Activated naive CD8-positive, alpha-beta T cell treated with anti-CD3 and anti-CD28 coated beads for 36 hours (primary cell): ENCODE measurements at regions not wholly inside any gene's neighbourhood (a gene's known extent, or its start where the extent isn't known, plus 50 kb on each side); places are given as distances from the start of the nearest gene placed in this dataset.
"Not testable (repeated sequence)": the region's sequence is repeated elsewhere in the genome, so short reads cannot be mapped to it uniquely, and the experiment has no call there.

Experiments used
- DNase-seq: peaks from one replicate; pipeline ENCODE4 v3.0.0; 2021
- H3K27ac Mint-ChIP-seq: one replicate; pipeline ENCODE4 v1.8.0; 2022; ENCODE audit warnings: mild to moderate bottlenecking, moderate library complexity, mixed read lengths
- H3K27me3 Mint-ChIP-seq: one replicate; pipeline ENCODE4 v1.8.0; 2022; ENCODE audit warnings: mild to moderate bottlenecking, mixed read lengths
- H3K36me3 Mint-ChIP-seq: one replicate; pipeline ENCODE4 v1.8.0; 2021; ENCODE audit warnings: mild to moderate bottlenecking, mixed read lengths
- H3K4me1 Mint-ChIP-seq: one replicate; pipeline ENCODE4 v1.8.0; 2021; ENCODE audit warnings: mixed read lengths
- H3K4me3 Mint-ChIP-seq: one replicate; pipeline ENCODE4 v1.8.0; 2022; ENCODE audit warnings: mild to moderate bottlenecking, moderate library complexity, mixed read lengths
- H3K9me3 Mint-ChIP-seq: one replicate; pipeline ENCODE4 v1.8.0; 2022; ENCODE audit warnings: mixed read lengths

GRCh38 chr9:19885608-19886007 is 96.8 kb upstream of the SLC24A2 start:
- no peaks in the 10 kb centered on the region for H3K4me1 Mint-ChIP-seq
- H3K27ac Mint-ChIP-seq, result no peak overlapping the region
- DNase-seq, result no peak
- H3K36me3 Mint-ChIP-seq, result no peaks in the 10 kb centered on the region
- H3K27me3 Mint-ChIP-seq, result no peaks in the 10 kb centered on the region
- no peaks in the 10 kb centered on the region for H3K9me3 Mint-ChIP-seq
- H3K4me3 Mint-ChIP-seq, result no peak overlapping the region

- DNase-seq, result no peak
- H3K9me3 Mint-ChIP-seq, result no peaks in the 10 kb centered on the region
- no peak overlapping the region for H3K4me3 Mint-ChIP-seq
- H3K27ac Mint-ChIP-seq, result no peak overlapping the region
- no peaks in the 10 kb centered on the region for H3K36me3 Mint-ChIP-seq
- no peaks in the 10 kb centered on the region for H3K4me1 Mint-ChIP-seq
- peaks cover 13% of the 10 kb centered on the region for H3K27me3 Mint-ChIP-seq
Observed at GRCh38 chr9:19879062-19879461, 90.2 kb upstream of the SLC24A2 start.

- H3K9me3 Mint-ChIP-seq, result peaks cover 6% of the 10 kb centered on the region
- H3K4me1 Mint-ChIP-seq, result no peaks in the 10 kb centered on the region
- H3K27ac Mint-ChIP-seq, result no peak overlapping the region
- DNase-seq, result no peak
- H3K36me3 Mint-ChIP-seq, result no peaks in the 10 kb centered on the region
- no peak overlapping the region for H3K4me3 Mint-ChIP-seq
- peaks cover 18% of the 10 kb centered on the region for H3K27me3 Mint-ChIP-seq
Observed at GRCh38 chr9:19876569-19877316, 87.9 kb upstream of the SLC24A2 start.

GRCh38 chr9:19875291-19875920 is 86.6 kb upstream of the SLC24A2 start:
- Mint-ChIP-seq H3K27me3 (peaks cover 18% of the 10 kb centered on the region), H3K4me3 (no peak overlapping the region), H3K27ac (no peak overlapping the region), H3K36me3 (no peaks in the 10 kb centered on the region), H3K4me1 (no peaks in the 10 kb centered on the region), H3K9me3 (peaks cover 14% of the 10 kb centered on the region)
- DNase-seq, result no peak

- DNase-seq, result not testable (repeated sequence)
Observed at GRCh38 chr9:19873188-19873587, 84.4 kb upstream of the SLC24A2 start.

GRCh38 chr9:19870988-19871387 is 82.2 kb upstream of the SLC24A2 start:
- no peaks in the 10 kb centered on the region for H3K36me3 Mint-ChIP-seq
- no peak overlapping the region for H3K4me3 Mint-ChIP-seq
- H3K4me1 Mint-ChIP-seq, result no peaks in the 10 kb centered on the region
- peaks cover 17% of the 10 kb centered on the region for H3K27me3 Mint-ChIP-seq
- no peak for DNase-seq
- peaks cover 17% of the 10 kb centered on the region for H3K9me3 Mint-ChIP-seq
- H3K27ac Mint-ChIP-seq, result no peak overlapping the region

More at GRCh38 chr9:19873188-19873587, 84.4 kb upstream of the SLC24A2 start:
- peaks cover 17% of the 10 kb centered on the region for H3K9me3 Mint-ChIP-seq
- H3K4me3 Mint-ChIP-seq, H3K27ac Mint-ChIP-seq, H3K36me3 Mint-ChIP-seq, H3K4me1 Mint-ChIP-seq: not testable (repeated sequence)
- peaks cover 17% of the 10 kb centered on the region for H3K27me3 Mint-ChIP-seq

GRCh38 chr9:19840953-19841352 is 52.1 kb upstream of the SLC24A2 start:
- no peak overlapping the region for H3K27ac Mint-ChIP-seq
- peaks cover 3% of the 10 kb centered on the region for H3K9me3 Mint-ChIP-seq
- no peaks in the 10 kb centered on the region for H3K4me1 Mint-ChIP-seq
- no peaks in the 10 kb centered on the region for H3K27me3 Mint-ChIP-seq
- H3K4me3 Mint-ChIP-seq, result no peak overlapping the region
- DNase-seq, result no peak
- H3K36me3 Mint-ChIP-seq, result no peaks in the 10 kb centered on the region
